Activated naive CD4-positive, alpha-beta T cell treated with anti-CD3 and anti-CD28 coated beads for 36 hours (primary cell): ENCODE measurements at regions not wholly inside any gene's neighbourhood (a gene's known extent, or its start where the extent isn't known, plus 50 kb on each side); places are given as distances from the start of the nearest gene placed in this dataset.

Experiments
- CTCF ChIA-PET: fragments of 350-600 bp; sonication (Branson Sonifier 250); formaldehyde crosslinking; loops from one replicate; lab custom pipeline; 2021; ENCODE audit warnings: antibody characterized with exemption; lab: Charles Lee
- DNase-seq: peaks from one replicate; pipeline ENCODE4 v3.0.0-alpha.2; 2020
- H3K27ac Mint-ChIP-seq: one replicate; pipeline ENCODE4 v1.8.0; 2021; ENCODE audit warnings: mild to moderate bottlenecking, mixed read lengths
- H3K27me3 Mint-ChIP-seq: one replicate; pipeline ENCODE4 v1.8.0; 2021; ENCODE audit warnings: low read depth, mixed read lengths
- H3K36me3 Mint-ChIP-seq: one replicate; pipeline ENCODE4 v1.8.0; 2021; ENCODE audit warnings: low read depth, mixed read lengths
- H3K4me1 Mint-ChIP-seq: one replicate; pipeline ENCODE4 v1.8.0; 2021; ENCODE audit warnings: low read depth, mixed read lengths
- H3K4me3 Mint-ChIP-seq: one replicate; pipeline ENCODE4 v1.8.0; 2021; ENCODE audit warnings: mild to moderate bottlenecking, moderate library complexity, mixed read lengths
- H3K9me3 Mint-ChIP-seq: one replicate; pipeline ENCODE4 v1.8.0; 2021; ENCODE audit warnings: mixed read lengths
- intact Hi-C: fragments of 100-400 bp; cut with micrococcal nuclease; formaldehyde crosslinking; loops from one replicate; pipeline ENCODE4 v1.15.1; 2023

DNA sequence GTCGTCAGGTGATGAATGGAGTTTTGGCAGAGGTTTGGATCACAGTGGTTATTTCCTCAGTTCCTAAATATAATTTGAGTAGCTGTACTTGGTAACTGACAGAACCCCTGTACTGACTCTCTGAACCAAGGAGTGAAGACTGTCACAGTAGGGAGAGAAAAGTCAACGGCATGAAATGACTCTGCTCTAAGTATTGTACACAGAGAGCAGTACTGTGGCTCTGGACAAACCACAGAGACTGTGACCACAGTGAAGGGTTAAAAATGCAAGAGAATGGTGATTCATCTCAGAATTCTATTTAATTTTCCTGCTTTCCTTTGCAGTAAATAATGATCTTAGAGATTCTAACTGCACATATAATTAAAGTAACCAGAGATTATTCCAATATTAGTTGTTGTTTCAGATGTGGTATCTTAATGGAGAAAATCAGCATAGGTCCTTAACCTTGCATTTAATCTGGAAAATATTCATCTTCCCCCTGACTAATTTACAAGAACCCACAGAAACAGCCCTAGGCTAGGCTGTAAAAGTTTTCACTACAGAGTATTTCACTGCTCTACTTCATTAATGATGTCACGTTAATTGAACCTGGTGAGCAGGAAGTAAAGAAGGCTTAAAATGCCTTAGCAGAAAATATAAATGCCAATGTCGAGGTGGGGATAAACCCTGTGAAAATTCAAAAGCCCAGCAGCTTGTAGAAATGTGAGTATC lies 221.9 kb downstream of the LIG4 start:
- CTCF ChIA-PET, result no interaction called here
- Mint-ChIP-seq H3K4me3 (no peak overlapping the region), H3K27ac (no peak overlapping the region), H3K4me1 (no peaks in the 10 kb centered on the region), H3K36me3 (no peaks in the 10 kb centered on the region), H3K9me3 (no peaks in the 10 kb centered on the region), H3K27me3 (no peaks in the 10 kb centered on the region)
- intact Hi-C loops, result no loop called here
- DNase-seq, result no peak

DNA sequence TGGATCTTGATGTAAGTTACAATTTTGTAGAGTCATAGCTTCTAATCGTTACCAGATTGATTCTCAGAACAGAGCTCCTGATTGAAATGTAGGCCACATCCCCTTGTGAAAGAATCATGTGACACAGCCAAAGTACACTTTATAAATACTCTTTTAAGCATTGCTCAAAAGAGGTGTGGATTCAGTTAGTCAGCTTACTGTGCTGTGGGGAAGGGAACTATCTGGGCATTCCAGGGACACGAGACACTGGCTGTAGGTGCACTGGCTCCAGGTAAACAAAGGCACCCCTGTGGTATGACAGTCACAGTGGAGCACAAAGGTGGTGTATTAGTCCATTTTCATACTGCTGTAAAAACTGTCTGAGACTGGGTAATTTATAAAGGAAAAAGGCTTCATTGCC lies 222.8 kb downstream of the LIG4 start:
- Mint-ChIP-seq H3K27ac (no peak overlapping the region), H3K27me3 (no peaks in the 10 kb centered on the region), H3K9me3 (no peaks in the 10 kb centered on the region), H3K4me1 (no peaks in the 10 kb centered on the region), H3K36me3 (no peaks in the 10 kb centered on the region), H3K4me3 (no peak overlapping the region)
- intact Hi-C loops, result no loop called here
- CTCF ChIA-PET, result no interaction called here
- DNase-seq, result no peak

DNA sequence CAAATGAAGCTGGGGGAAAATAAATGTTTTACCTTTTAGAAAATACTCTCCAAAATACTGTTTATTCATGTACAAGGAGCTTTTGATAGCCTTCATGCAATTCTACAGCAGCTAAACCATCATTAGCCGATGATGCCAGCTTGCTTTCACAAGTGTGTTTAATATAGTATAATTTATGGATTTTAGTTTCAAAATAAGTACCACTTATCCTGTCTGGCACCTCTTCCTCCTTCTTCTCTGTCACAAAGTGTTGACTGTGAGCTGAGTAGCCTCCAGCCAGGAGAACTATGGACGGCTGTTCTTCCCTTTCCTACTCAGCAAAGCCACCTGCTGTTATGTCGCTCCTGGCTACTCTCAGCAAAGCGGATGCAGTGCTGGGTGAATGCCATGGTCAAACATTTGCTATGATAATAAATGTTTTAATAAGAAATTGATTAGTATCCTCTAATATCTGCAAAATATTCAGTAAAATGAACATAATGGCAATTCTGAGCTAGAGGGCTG lies 238.2 kb downstream of the LIG4 start:
- H3K4me3 Mint-ChIP-seq, result no peak overlapping the region
- no peaks in the 10 kb centered on the region for H3K9me3 Mint-ChIP-seq
- intact Hi-C loops, result no loop called here
- H3K27ac Mint-ChIP-seq, result no peak overlapping the region
- H3K27me3 Mint-ChIP-seq, result no peaks in the 10 kb centered on the region
- no peaks in the 10 kb centered on the region for H3K4me1 Mint-ChIP-seq
- DNase-seq, result no peak
- CTCF ChIA-PET, result no interaction called here
- no peaks in the 10 kb centered on the region for H3K36me3 Mint-ChIP-seq

DNA sequence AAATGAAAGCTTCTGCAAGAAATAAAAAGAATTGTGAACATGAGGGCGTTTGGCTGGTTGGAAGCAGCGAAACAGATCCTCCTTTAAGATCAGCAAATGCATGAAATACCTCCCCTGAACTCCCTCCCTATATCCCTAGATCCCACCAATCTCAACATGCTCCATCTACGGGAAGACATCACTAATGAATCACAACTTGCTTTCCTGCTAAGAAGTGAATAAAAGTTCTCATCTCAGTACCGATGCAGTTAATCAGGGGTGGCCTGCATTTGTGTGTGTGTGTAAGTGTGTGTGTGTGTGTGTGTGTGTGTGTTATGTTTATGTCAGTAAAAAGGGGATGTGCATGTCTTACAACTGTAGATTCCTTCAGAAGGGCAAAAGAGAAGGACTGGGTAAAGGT lies 238.7 kb downstream of the LIG4 start:
- Mint-ChIP-seq H3K4me3 (no peak overlapping the region), H3K27me3 (no peaks in the 10 kb centered on the region), H3K4me1 (no peaks in the 10 kb centered on the region), H3K27ac (no peak overlapping the region), H3K9me3 (no peaks in the 10 kb centered on the region), H3K36me3 (no peaks in the 10 kb centered on the region)
- CTCF ChIA-PET, result no interaction called here
- intact Hi-C loops, result no loop called here
- no peak for DNase-seq

DNA sequence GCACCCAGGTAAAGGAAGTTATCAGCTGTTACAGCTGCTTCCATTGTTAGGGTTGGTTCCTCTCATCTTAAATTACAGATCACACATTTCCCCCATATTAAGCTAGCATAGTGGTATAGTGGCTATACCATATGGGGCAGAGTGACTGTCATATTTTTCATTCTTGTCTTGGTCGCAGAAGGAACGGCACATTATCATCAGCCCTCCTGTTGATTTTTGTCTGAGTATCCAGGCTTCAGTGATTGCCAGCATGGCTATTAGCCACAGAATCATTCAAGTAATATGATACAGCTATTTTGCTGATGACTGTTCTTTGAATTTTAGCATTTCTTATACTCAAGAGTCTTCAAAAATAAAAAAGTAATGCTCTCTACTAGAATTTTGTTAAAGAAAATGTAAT lies 240.9 kb downstream of the LIG4 start:
- Mint-ChIP-seq H3K9me3 (no peaks in the 10 kb centered on the region), H3K36me3 (no peaks in the 10 kb centered on the region), H3K27me3 (no peaks in the 10 kb centered on the region), H3K4me3 (no peak overlapping the region), H3K27ac (no peak overlapping the region), H3K4me1 (no peaks in the 10 kb centered on the region)
- DNase-seq, result no peak
- intact Hi-C loops, result no loop called here
- CTCF ChIA-PET, result no interaction called here

DNA sequence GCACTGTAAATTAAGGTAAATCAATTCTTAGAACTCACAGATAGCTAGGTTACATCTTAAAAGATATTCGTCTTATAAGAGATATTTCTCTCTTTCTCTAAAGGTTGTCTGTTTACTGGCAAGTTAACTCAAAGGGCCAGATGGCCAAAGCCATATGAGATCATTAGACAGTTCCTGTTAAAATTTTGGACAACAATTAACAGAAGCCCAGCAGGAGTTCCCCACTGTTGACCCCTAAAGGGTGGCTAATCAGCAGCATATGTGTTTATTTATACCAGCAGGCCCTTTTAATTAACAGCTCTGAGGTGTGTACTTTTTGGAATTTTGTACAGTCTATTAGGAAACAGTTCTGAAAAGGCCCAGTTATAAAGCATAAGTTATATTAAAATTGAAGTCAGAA lies 245.8 kb downstream of the LIG4 start:
- CTCF ChIA-PET, result no interaction called here
- Mint-ChIP-seq H3K36me3 (no peaks in the 10 kb centered on the region), H3K27ac (no peak overlapping the region), H3K4me1 (no peaks in the 10 kb centered on the region), H3K27me3 (no peaks in the 10 kb centered on the region), H3K9me3 (peaks cover 2% of the 10 kb centered on the region), H3K4me3 (no peak overlapping the region)
- intact Hi-C loops, result no loop called here
- no peak for DNase-seq

DNA sequence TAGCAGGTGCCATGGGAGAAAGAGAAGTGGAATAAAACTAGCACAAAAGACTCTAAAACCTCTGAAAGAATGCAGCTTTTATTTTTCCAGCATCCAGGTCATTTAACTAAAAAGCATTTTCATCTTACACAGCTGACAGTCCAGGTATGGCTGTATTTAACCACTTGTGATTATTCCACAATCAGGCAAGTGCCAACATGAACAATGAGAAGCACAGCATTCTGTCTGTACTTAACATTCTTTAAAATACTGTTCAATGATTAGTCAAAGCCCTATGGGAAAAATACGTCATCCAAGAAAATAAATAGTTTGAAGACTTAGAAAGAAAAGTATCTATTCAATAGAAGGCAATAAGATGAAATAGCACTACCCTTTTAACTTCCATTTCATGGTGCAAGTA lies 246.9 kb downstream of the LIG4 start:
- CTCF ChIA-PET, result no interaction called here
- H3K4me1 Mint-ChIP-seq, result no peaks in the 10 kb centered on the region
- peaks cover 2% of the 10 kb centered on the region for H3K9me3 Mint-ChIP-seq
- intact Hi-C loops, result no loop called here
- no peaks in the 10 kb centered on the region for H3K36me3 Mint-ChIP-seq
- no peaks in the 10 kb centered on the region for H3K27me3 Mint-ChIP-seq
- H3K4me3 Mint-ChIP-seq, result no peak overlapping the region
- no peak for DNase-seq
- no peak overlapping the region for H3K27ac Mint-ChIP-seq

DNA sequence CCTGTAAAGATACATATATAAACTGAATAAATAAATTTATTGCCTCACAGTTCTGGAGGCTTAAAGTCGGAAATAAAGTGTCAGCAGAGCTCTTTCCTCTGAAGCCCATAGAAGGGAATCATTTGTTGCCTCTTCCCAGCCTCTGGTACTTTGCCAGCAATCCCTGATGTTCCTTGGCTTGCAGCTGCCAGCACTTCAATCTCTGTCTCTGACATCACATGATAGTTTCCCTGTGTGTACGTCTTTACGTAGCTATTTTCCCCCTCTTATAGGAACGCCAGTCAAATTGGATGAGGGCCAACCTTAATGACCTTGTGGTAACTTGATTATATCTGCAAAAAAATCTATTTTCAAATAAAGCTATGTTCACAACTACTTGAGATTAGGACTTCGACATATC lies 250.9 kb downstream of the LIG4 start:
- peaks cover 2% of the 10 kb centered on the region for H3K9me3 Mint-ChIP-seq
- CTCF ChIA-PET, result interaction anchor here (1.1 kb wide), 1 partner anchor 191 kb away, joined by 4 read pairs; no protein-coding TSS in a partner anchor
- H3K36me3 Mint-ChIP-seq, result no peaks in the 10 kb centered on the region
- H3K27ac Mint-ChIP-seq, result no peak overlapping the region
- DNase-seq, result no peak
- no peak overlapping the region for H3K4me3 Mint-ChIP-seq
- intact Hi-C loops, result no loop called here
- no peaks in the 10 kb centered on the region for H3K27me3 Mint-ChIP-seq
- no peaks in the 10 kb centered on the region for H3K4me1 Mint-ChIP-seq

DNA sequence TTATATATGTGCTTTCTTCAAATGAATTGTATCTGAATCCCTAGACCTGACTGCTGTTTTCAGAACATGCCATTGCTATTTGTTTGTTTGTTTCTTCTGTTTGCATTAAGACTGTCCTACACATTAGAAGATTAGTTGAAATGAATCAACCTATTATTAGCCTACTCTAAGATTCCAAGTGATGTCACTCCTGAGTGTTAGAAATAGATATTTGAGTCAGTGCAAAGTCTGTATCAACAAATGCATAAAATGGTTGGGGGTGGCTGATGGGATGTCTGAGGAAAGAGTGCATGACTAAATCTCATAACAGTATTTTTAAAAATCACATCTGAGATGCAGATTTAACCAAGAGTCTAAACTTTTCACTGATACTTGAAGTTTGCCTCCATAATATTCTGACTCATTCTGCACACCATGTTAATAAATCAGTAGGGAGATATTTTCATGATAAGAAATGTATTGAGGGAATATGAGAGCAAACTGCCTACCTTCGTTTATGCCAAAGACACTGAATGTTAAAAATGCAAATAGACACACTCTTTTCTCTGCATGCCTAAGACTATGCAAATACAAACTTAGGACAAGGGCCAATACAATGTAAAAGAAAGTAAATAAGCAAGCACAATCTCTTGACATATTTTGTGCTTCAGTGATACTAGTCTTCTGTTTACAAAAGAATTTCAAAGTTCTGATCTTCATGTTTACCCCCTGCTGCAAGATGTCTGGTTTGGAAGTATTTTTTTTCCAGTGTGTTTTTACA lies 253.3 kb downstream of the LIG4 start:
- no peak overlapping the region for H3K4me3 Mint-ChIP-seq
- intact Hi-C loops, result no loop called here
- no peaks in the 10 kb centered on the region for H3K4me1 Mint-ChIP-seq
- no peaks in the 10 kb centered on the region for H3K27me3 Mint-ChIP-seq
- CTCF ChIA-PET, result no interaction called here
- no peaks in the 10 kb centered on the region for H3K9me3 Mint-ChIP-seq
- no peaks in the 10 kb centered on the region for H3K36me3 Mint-ChIP-seq
- no peak for DNase-seq
- no peak overlapping the region for H3K27ac Mint-ChIP-seq

DNA sequence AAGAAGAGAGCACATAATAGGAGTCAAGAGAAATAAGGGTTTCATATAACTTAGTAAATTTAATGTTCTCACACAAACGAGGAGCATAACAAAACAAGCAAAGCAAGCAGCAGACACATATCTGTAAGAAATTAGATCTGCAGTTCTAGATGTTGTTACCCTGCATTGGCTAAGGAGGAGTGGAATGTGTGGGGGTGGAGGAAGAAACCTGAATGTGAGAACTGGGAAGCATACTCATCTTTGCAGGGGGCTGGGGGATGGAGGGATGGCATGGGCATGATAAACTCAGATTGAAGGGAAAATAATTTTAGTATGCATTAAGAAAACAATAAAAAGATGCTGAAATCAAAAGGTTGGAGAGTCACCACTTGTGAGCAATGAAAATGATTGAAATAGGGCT lies 255.0 kb downstream of the LIG4 start:
- Mint-ChIP-seq H3K4me1 (no peaks in the 10 kb centered on the region), H3K4me3 (no peak overlapping the region), H3K36me3 (no peaks in the 10 kb centered on the region), H3K27me3 (no peaks in the 10 kb centered on the region), H3K9me3 (no peaks in the 10 kb centered on the region), H3K27ac (no peak overlapping the region)
- CTCF ChIA-PET, result no interaction called here
- DNase-seq, result no peak
- intact Hi-C loops, result no loop called here

DNA sequence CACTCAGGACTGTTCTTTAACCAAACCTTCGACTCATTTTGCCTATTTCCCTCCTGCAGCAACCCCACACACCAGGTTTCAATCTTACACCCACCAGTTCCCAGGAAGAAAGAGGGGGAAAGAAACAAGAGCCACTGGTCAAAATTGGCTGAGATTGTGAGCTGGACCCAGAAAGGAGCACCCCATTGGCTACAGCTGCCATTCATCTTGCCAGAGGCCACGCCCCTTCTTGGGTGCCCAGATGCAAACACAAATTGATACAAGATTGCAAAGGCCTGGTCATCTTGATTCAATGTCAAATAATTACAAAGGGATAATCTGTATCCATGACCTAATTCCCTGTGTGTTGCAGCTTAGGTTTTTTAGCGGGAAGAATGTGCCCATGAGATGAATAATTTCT lies 258.4 kb downstream of the LIG4 start:
- Mint-ChIP-seq H3K4me3 (no peak overlapping the region), H3K27me3 (no peaks in the 10 kb centered on the region), H3K36me3 (no peaks in the 10 kb centered on the region), H3K9me3 (no peaks in the 10 kb centered on the region), H3K4me1 (no peaks in the 10 kb centered on the region), H3K27ac (no peak overlapping the region)
- intact Hi-C loops, result no loop called here
- CTCF ChIA-PET, result no interaction called here
- no peak for DNase-seq

DNA sequence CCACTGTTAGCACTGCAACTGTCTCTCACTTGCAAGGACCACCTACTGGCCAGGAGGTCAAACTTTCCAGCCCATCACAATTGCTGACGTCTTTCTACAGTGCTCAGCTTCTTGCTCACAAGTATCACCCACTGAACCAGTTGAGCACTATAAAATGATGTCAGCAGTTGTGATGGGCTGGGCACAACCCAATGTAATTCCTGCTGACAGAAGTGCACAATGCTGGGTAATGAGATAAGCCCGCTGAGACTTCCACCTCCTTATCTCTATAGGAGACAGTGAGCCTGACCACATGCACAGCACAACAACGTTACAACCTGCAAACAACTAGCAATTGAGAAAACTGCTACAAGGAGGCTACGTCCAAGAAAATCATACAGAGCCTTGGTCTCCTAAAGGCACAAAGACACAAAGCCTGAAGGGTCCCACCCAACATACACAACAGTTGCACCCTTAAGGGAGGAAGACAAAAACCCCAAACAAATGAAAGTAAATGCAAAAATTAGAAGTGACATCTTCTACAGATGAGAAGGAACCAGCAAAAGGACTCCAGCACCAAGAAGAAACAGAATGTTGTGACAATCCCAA lies 273.2 kb downstream of the LIG4 start:
- Mint-ChIP-seq H3K4me1 (no peaks in the 10 kb centered on the region), H3K36me3 (no peaks in the 10 kb centered on the region), H3K4me3 (no peak overlapping the region), H3K9me3 (peaks cover 14% of the 10 kb centered on the region), H3K27me3 (peaks cover 3% of the 10 kb centered on the region), H3K27ac (no peak overlapping the region)
- intact Hi-C loops, result no loop called here
- DNase-seq, result no peak
- CTCF ChIA-PET, result no interaction called here
